ENCODE measurements at regions not wholly inside any gene's neighbourhood (a gene's known extent, or its start where the extent isn't known, plus 50 kb on each side); places are given as distances from the start of the nearest gene placed in this dataset.

- TF ChIP-seq, protein P1, sequence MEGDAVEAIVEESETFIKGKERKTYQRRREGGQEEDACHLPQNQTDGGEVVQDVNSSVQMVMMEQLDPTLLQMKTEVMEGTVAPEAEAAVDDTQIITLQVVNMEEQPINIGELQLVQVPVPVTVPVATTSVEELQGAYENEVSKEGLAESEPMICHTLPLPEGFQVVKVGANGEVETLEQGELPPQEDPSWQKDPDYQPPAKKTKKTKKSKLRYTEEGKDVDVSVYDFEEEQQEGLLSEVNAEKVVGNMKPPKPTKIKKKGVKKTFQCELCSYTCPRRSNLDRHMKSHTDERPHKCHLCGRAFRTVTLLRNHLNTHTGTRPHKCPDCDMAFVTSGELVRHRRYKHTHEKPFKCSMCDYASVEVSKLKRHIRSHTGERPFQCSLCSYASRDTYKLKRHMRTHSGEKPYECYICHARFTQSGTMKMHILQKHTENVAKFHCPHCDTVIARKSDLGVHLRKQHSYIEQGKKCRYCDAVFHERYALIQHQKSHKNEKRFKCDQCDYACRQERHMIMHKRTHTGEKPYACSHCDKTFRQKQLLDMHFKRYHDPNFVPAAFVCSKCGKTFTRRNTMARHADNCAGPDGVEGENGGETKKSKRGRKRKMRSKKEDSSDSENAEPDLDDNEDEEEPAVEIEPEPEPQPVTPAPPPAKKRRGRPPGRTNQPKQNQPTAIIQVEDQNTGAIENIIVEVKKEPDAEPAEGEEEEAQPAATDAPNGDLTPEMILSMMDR (IDR thresholded peaks at IDR 0.05; ENCODE audit: unreplicated experiment) = no peak
- H3K9me3 Mint-ChIP-seq (ENCODE audit: unreplicated experiment) = no peaks in the 10 kb centered on the region
- H3K4me3 Mint-ChIP-seq (ENCODE audit: unreplicated experiment) = no peak overlapping the region
- H3K36me3 Mint-ChIP-seq (ENCODE audit: low read depth, unreplicated experiment) = no peaks in the 10 kb centered on the region
- peaks cover 8% of the 10 kb centered on the region for H3K4me1 Mint-ChIP-seq (ENCODE audit: unreplicated experiment)
- no peak overlapping the region for H3K27ac Mint-ChIP-seq (ENCODE audit: unreplicated experiment)
- no peak for DNase-seq (ENCODE audit: low spot score)
- H3K27me3 Mint-ChIP-seq (ENCODE audit: unreplicated experiment) = peaks cover 2% of the 10 kb centered on the region
These were observed 59.4 kb upstream of the AHR start for GRCh38 chr7:17239046-17239445.

GRCh38 chr7:17239683-17240521, 58.5 kb upstream of the AHR start:
- peaks cover 2% of the 10 kb centered on the region for H3K27me3 Mint-ChIP-seq (ENCODE audit: unreplicated experiment)
- no peak overlapping the region for H3K4me3 Mint-ChIP-seq (ENCODE audit: unreplicated experiment)
- no peaks in the 10 kb centered on the region for H3K9me3 Mint-ChIP-seq (ENCODE audit: unreplicated experiment)
- DNase-seq (ENCODE audit: low spot score) = no peak
- H3K4me1 Mint-ChIP-seq (ENCODE audit: unreplicated experiment) = peaks cover 4% of the 10 kb centered on the region
- no peaks in the 10 kb centered on the region for H3K36me3 Mint-ChIP-seq (ENCODE audit: low read depth, unreplicated experiment)
- TF ChIP-seq, protein P1 (IDR thresholded peaks at IDR 0.05; ENCODE audit: unreplicated experiment) = no peak
- H3K27ac Mint-ChIP-seq (ENCODE audit: unreplicated experiment) = no peak overlapping the region

GRCh38 chr7:17242504-17242903, 55.9 kb upstream of the AHR start:
- H3K4me1 Mint-ChIP-seq (ENCODE audit: unreplicated experiment) = no peaks in the 10 kb centered on the region

DNA sequence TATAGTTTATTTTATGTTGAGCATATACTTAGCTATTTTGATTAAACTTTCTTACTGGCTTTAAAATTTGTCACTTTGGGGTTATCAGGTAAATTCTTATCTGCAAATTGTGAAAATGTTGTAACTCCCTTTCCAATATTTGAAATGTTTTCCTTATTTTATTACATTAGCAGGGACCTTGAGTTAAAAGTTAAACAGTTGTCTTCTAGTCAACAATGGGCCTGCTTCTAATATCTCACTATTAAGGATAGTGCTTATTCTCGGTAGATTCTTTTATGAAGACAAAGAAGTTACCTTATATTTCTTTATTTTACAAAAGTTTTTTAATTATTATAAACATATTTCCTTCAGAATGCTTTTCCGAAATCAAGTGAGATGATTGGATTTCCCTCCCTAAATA, 53.7 kb upstream of the AHR start:
- H3K36me3 Mint-ChIP-seq (ENCODE audit: low read depth, unreplicated experiment) = no peaks in the 10 kb centered on the region
- H3K27ac Mint-ChIP-seq (ENCODE audit: unreplicated experiment) = no peak overlapping the region
- H3K27me3 Mint-ChIP-seq (ENCODE audit: unreplicated experiment) = no peaks in the 10 kb centered on the region
- no peak overlapping the region for H3K4me3 Mint-ChIP-seq (ENCODE audit: unreplicated experiment)
- DNase-seq (ENCODE audit: low spot score) = no peak
- no peaks in the 10 kb centered on the region for H3K9me3 Mint-ChIP-seq (ENCODE audit: unreplicated experiment)
- H3K4me1 Mint-ChIP-seq (ENCODE audit: unreplicated experiment) = no peaks in the 10 kb centered on the region
- TF ChIP-seq, protein P1 (IDR thresholded peaks at IDR 0.05; ENCODE audit: unreplicated experiment) = no peak

More at GRCh38 chr7:17242504-17242903, 55.9 kb upstream of the AHR start:
- TF ChIP-seq, protein P1 (IDR thresholded peaks at IDR 0.05; ENCODE audit: unreplicated experiment) = no peak
- Mint-ChIP-seq H3K36me3 (ENCODE audit: low read depth, unreplicated experiment) (no peaks in the 10 kb centered on the region), H3K4me3 (ENCODE audit: unreplicated experiment) (no peak overlapping the region), H3K9me3 (ENCODE audit: unreplicated experiment) (no peaks in the 10 kb centered on the region), H3K27ac (ENCODE audit: unreplicated experiment) (no peak overlapping the region), H3K27me3 (ENCODE audit: unreplicated experiment) (no peaks in the 10 kb centered on the region)
- DNase-seq (ENCODE audit: low spot score) = no peak

- no peak for DNase-seq (ENCODE audit: low spot score)
- Mint-ChIP-seq H3K27me3 (ENCODE audit: unreplicated experiment) (no peaks in the 10 kb centered on the region), H3K36me3 (ENCODE audit: low read depth, unreplicated experiment) (no peaks in the 10 kb centered on the region), H3K27ac (ENCODE audit: unreplicated experiment) (no peak overlapping the region), H3K4me3 (ENCODE audit: unreplicated experiment) (no peak overlapping the region), H3K4me1 (ENCODE audit: unreplicated experiment) (no peaks in the 10 kb centered on the region), H3K9me3 (ENCODE audit: unreplicated experiment) (no peaks in the 10 kb centered on the region)
- TF ChIP-seq, protein P1 (IDR thresholded peaks at IDR 0.05; ENCODE audit: unreplicated experiment) = no peak
These were observed 51.1 kb upstream of the AHR start for GRCh38 chr7:17247357-17247756.
